ENCODE measurements at regions not wholly inside any gene's neighbourhood (a gene's known extent, or its start where the extent isn't known, plus 50 kb on each side); places are given as distances from the start of the nearest gene placed in this dataset.
A peak's percentile ranks its signal among the peaks of the same experiment; 100 is the strongest.
"Not testable (repeated sequence)": the region's sequence is repeated elsewhere in the genome, so short reads cannot be mapped to it uniquely, and the experiment has no call there.

DNA sequence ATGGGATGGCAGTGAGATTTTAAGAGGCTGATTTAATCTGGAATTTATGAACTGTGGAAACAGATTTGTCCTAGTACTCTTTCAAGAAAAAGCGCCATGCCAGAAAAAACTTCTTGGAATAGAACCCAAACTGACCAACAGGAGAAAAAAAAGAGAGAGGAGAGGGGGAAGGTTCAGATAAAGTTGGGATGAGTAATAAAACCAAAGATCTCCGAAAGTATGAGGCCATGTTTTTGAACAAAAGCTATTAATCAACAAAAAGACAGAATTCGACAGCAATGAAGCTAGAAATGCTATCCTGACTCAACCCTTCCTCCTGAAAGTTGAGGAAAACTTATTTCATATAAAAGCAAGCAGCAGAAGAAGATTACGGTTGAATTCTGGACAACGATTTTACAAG is 135.5 kb downstream of the CEMIP2 start:
- no peak for DNase-seq (ENCODE audit: low read depth)

DNA sequence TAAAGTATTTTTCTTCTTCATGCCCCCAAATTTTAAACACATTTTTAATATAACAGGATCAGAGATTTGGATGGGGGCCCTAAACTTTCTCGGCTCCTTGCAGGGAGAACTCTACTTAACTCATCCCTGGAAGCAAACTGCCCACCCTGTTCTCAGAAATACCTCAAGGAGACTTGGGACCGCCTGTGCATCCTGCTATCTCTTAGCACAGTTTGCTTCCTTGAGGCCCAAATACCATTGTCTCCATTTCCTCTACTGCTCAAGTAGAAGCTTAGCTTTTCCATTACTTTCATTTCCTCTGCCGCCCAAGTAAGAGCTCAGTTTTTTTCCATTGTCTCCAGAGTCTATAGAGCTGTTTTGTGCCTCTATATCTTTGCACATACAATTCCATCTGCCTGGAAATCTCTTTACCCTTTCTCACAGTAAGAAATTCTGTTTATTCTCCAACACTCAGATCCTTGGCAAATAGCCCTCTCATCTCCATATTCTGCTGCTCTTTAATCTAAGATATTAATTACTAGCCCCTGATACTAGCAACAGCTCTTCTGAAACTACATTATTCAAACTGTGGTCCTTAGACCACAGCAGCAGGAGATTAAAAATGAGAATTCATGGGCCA is 137.8 kb downstream of the CEMIP2 start:
- DNase-seq (ENCODE audit: low read depth) = no peak

- DNase-seq (ENCODE audit: low read depth) = no peak
Measured at GRCh38 chr9:71629578-71630215, 138.6 kb downstream of the CEMIP2 start.

- DNase-seq (ENCODE audit: low read depth) = peak; percentile 13
Measured at GRCh38 chr9:71628247-71628646, 140.1 kb downstream of the CEMIP2 start.

DNA sequence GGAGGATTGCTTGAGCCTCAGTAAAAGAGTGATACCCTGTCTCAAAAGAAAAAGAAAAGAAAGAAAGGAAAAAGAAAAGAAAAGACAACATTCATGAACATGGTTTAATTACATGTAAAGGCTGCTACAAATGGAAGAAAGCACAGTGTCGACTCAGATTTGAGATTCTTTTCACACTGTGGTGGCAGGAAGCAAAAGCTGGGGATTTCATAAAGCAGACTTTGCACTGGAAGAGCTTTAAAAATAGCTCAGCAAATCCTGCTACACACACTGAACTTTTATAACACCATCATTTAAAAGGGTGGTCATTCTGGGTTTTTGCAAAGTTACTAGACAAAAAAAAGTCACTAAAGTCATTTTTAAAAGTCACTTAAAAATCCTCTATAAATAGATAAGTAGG is 140.8 kb downstream of the CEMIP2 start:
- no peak for DNase-seq (ENCODE audit: low read depth)

DNA sequence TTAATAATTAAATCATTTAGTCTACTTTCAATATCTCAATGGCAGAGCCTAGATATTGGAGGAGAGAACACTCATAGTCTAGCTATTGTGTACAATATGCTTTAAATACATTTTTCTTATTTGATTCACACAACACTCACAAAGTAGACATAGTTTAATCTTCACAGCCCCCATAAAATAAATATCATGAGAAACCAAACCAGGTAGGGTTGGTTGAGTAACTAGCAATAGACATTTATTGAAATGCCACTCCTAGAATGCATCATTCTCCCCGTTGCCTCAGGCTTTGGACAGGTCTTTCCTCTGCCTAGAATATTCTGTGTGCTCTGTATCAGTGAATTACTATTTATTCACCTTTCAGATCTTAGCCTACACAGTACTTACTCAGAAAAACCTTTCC is 141.9 kb downstream of the CEMIP2 start:
- DNase-seq (ENCODE audit: low read depth) = no peak

DNA sequence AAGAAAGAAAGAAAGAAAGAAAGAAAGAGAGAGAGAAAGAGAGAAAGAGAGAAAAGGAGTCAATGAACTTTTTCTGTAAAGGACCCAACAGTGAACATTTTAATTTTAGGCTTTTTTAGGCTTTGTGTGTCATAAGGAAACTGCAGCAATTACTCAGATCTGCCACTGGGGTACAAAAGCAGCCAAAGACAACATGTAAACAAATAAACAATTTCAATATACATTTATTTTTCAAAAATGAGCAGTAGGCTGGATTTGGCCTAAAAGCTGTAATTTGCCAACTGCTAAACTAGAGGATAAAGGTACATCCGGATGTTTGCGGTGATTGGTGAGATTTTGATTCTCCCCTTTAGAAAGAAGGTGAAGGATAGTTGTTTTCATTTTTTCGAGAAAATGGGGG is 143.6 kb downstream of the CEMIP2 start:
- DNase-seq (ENCODE audit: low read depth) = no peak

- no peak for DNase-seq (ENCODE audit: low read depth)
Measured at GRCh38 chr9:71620746-71621145, 147.6 kb downstream of the CEMIP2 start.

DNA sequence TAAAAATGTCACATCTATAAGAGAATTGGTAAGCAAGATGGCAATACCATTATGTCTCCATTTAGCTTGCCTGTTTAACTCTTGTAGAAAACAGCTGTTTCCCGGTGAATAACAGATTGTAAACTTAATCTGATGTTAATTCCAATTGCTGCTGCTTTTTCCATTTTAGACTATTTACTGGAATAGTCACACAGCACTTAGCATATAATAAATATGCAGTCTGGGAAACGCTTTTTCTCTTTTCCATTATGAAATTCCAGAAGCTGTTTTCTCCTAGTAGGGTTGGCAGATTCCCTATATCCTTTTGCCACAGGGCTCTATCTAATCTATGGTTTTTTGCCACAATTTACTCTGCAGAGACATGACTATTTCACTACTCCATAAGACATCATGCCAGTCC is 148.0 kb downstream of the CEMIP2 start:
- no peak for DNase-seq (ENCODE audit: low read depth)

GRCh38 chr9:71619926-71620325 is 148.4 kb downstream of the CEMIP2 start:
- no peak for DNase-seq (ENCODE audit: low read depth)

DNA sequence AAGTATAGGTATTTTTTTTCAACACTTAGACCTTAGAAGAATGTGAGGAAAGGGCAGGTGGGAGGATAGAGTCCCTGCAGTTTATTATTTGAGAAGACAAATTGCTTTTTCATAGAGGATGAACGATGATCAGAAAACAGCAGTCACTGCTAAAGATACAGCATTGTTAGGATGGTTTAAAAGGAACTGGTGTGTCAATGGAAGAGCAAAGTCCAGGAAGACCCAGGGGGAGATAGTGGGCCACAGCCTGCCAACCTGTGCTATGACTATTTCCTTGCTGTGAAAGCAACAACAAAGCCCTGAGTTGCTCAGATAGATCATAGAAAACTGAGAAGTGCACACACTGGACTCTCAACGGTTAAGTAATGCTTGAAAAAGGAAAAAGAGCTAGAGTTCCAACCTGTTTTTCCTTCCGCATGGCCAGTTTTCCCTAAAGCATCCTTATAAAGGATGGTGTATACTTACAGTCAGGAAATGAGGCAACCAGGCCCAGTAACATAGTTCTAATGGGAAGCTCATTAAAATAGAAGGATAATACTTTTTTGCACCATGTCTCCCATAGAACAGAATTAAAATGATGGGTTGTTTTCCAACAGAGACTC is 153.8 kb downstream of the CEMIP2 start:
- no peak for DNase-seq (ENCODE audit: low read depth)

GRCh38 chr9:71612889-71613288 is 155.4 kb downstream of the CEMIP2 start:
- no peak for DNase-seq (ENCODE audit: low read depth)

DNA sequence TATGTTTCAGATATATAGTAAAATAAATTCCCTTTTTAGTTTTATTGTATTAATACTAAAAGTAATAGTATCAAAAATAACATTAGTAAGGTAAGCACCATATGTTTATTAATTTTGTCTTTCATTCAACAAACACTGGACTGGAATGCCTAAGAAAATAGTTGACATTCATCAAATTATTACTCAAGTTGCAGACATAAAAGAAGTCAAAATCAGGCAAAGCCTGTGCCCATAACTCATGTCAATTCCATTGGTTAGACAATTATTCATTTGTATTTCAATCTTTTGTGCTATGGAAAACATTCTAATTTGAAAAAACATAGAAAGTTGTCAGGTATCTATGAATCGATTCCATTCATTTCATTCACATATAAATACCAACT is 158.9 kb downstream of the CEMIP2 start:
- peak; percentile 13 for DNase-seq (ENCODE audit: low read depth)

GRCh38 chr9:71608825-71609447 is 159.4 kb downstream of the CEMIP2 start:
- DNase-seq (ENCODE audit: low read depth) = peak; percentile 49

- peak; percentile 33 for DNase-seq (ENCODE audit: low read depth)
Measured at GRCh38 chr9:71608021-71608420, 160.3 kb downstream of the CEMIP2 start.

DNA sequence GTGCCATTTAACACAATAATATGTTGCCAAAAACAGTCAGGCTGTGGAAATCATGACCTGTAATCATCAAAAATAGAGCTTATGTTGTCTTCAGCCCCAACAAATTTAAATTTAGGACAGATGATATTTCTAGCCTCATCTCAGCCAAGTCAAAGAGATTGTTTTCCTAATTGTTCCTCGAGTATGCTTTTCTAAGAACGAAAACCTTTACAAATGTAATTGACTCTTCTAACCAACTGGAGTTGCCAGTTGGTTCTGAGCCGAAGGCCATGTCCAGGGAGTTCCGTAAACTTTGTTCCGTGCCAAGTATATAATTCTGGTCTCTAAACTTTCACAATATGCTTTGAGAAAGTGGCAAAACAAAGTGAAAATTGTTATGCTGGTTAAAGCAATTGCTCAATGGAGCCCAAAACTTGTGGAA is 160.8 kb downstream of the CEMIP2 start:
- DNase-seq (ENCODE audit: low read depth) = no peak

GRCh38 chr9:71604197-71605063 is 163.9 kb downstream of the CEMIP2 start:
- DNase-seq (ENCODE audit: low read depth) = peak; percentile 78

DNA sequence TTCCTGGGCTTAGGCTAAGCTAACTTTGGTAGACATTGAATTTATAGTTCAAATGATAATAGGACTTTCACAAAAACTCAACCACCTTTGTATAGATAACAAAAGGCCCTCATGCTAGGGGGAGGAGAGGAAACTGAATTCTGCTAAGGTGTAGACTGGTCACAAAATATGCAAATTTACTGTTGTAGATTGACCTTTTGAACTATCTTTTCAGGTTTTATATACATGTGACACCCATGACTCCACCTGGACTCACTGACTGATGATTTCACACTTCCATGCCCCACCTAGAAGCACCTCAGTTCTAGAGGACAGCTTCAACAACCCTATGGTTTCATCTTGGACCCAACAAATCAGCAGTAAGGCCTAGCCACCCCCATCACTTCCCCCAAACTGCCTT is 165.7 kb downstream of the CEMIP2 start:
- no peak for DNase-seq (ENCODE audit: low read depth)

GRCh38 chr9:71595762-71596161 is 172.6 kb downstream of the CEMIP2 start:
- DNase-seq (ENCODE audit: low read depth) = not testable (repeated sequence)

- no peak for DNase-seq (ENCODE audit: low read depth)
Measured at GRCh38 chr9:71594541-71594940, 173.8 kb downstream of the CEMIP2 start.

DNA sequence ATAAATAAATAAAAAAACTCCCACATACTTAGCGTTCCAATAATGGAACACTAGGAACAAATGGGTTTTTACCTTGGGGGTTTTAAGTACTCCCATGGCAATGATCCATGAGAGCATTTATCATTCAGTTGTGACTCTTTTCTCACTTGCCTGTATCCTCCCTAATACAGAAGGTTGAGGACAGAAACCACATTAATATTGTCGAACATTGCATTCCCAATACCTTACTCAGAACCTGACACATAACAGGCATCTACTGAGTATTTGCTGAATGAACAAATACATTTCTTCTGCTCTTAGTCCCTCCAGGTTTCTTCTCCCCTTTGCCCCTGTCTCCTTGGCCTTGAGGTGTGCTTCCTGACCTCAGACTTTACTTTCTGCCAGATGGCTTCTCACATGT is 175.9 kb downstream of the CEMIP2 start:
- peak; percentile 29 for DNase-seq (ENCODE audit: low read depth)

DNA sequence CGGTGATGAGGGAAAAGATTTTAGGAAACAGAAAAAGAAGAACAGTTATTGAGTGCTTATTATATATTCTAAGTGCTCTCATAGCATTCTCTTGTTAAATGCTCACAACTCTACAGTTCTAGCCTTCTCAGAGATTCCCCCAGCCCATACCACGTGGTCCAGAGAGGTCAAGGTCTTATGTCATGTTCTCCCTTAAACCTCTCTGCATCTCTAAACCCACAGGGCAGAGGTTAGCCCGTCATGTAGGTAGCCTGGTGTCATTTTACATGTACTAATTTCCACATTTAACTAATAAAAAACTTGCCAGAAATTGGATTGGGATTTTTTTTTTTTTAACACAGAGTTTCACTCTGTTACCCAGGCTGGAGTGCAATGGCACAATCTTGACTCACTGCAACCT is 178.0 kb downstream of the CEMIP2 start:
- DNase-seq (ENCODE audit: low read depth) = no peak

All from EH (cell line).